Natural killer cell (primary cell): ENCODE measurements at regions not wholly inside any gene's neighbourhood (a gene's known extent, or its start where the extent isn't known, plus 50 kb on each side); places are given as distances from the start of the nearest gene placed in this dataset.

ENCODE experiments used
- ATAC-seq, 3 donors: fragments of 150-1000 bp in 2 of 3; fragments of 200-7000 bp in 1 of 3; cut with Tn5 transposase; 1 replicate in 1 of 3; 2 replicates in 2 of 3; pipeline ENCODE4 v1.10.0; 2021; ENCODE audit warnings: mild to moderate bottlenecking in 2 of 3, moderate library complexity in 2 of 3
- DNase-seq, 2 donors: peaks; one replicate each; pipeline versions ENCODE4 v3.0.0 to v3.0.0-alpha.2; 2013 to 2021; ENCODE audit warnings: mixed read lengths in 1 of 2
- H3K27ac ChIP-seq: one replicate; pipeline ENCODE4 v1.5.1; 2013; ENCODE audit warnings: mild to moderate bottlenecking, low read length
- H3K27me3 ChIP-seq: one replicate; pipeline ENCODE4 v1.6.1; 2013; ENCODE audit warnings: low read length; ENCODE audit not compliant: control insufficient read depth, insufficient read depth
- H3K36me3 ChIP-seq: one replicate; pipeline ENCODE4 v1.6.1; 2013; ENCODE audit warnings: low read length; ENCODE audit not compliant: control insufficient read depth, insufficient read depth
- H3K4me1 ChIP-seq: one replicate; pipeline ENCODE4 v1.6.1; 2013; ENCODE audit warnings: low read length; ENCODE audit not compliant: control insufficient read depth, insufficient read depth
- H3K4me3 ChIP-seq: one replicate; pipeline ENCODE4 v1.5.1; 2013; ENCODE audit warnings: low read length
- H3K9me3 ChIP-seq: one replicate; pipeline ENCODE4 v1.6.1; 2013; ENCODE audit warnings: low read length; ENCODE audit not compliant: control insufficient read depth, insufficient read depth
- H3K27ac Mint-ChIP-seq, 2 donors: one replicate each; pipeline ENCODE4 v1.8.0; 2022; ENCODE audit warnings: mild to moderate bottlenecking in 2 of 2, mixed read lengths in 2 of 2, moderate library complexity in 1 of 2
- H3K27me3 Mint-ChIP-seq, 2 donors: one replicate each; pipeline ENCODE4 v1.8.0; 2022; ENCODE audit warnings: low read depth in 2 of 2, mixed read lengths in 2 of 2
- H3K36me3 Mint-ChIP-seq: one replicate; pipeline ENCODE4 v1.8.0; 2022; ENCODE audit warnings: mixed read lengths
- H3K4me1 Mint-ChIP-seq, 2 donors: one replicate each; pipeline ENCODE4 v1.8.0; 2022; ENCODE audit warnings: mixed read lengths in 2 of 2
- H3K4me3 Mint-ChIP-seq: one replicate; pipeline ENCODE4 v1.8.0; 2022; ENCODE audit warnings: mild to moderate bottlenecking, moderate library complexity, mixed read lengths
- H3K9me3 Mint-ChIP-seq, 2 donors: one replicate each; pipeline ENCODE4 v1.8.0; 2022; ENCODE audit warnings: mixed read lengths in 2 of 2
- CTCF ChIP-seq: fragments of 200-600 bp; IDR thresholded peaks from one replicate; pipeline ENCODE4 v1.8.0; 2022; ENCODE audit warnings: antibody characterized with exemption
- WGBS: methylation state at CpG from one replicate; pipeline ENCODE4 v1.1.7; 2013; ENCODE audit warnings: missing lambda C conversion rate; ENCODE audit not compliant: insufficient coverage; 5-methylcytosine and 5-hydroxymethylcytosine counted together
- intact Hi-C: fragments of 100-400 bp; cut with micrococcal nuclease; formaldehyde crosslinking; loops from one replicate; pipeline ENCODE4 v1.14.2; 2022

GRCh38 chr4:151979819-151980218 is 219.0 kb upstream of the GATB start:
- no peaks in the 10 kb centered on the region for H3K4me1 Mint-ChIP-seq
- no peak for TF ChIP-seq CTCF
- ATAC-seq: no peak
- Histone ChIP-seq H3K27me3 (no peaks in the 10 kb centered on the region), H3K4me1 (no peaks in the 10 kb centered on the region), H3K4me3 (no peak overlapping the region), H3K36me3 (no peaks in the 10 kb centered on the region), H3K9me3 (peaks cover 28% of the 10 kb centered on the region), H3K27ac (no peak overlapping the region)
- DNase-seq: no peak
- H3K9me3 Mint-ChIP-seq: peaks cover 7 to 12% of the 10 kb centered on the region in 2 donors
- 89% methylated on average over 3 of the region's 4 CpGs for WGBS
- peaks cover 23% of the 10 kb centered on the region for H3K36me3 Mint-ChIP-seq
- intact Hi-C loops: no loop called here
- H3K27me3 Mint-ChIP-seq: peaks cover 5 to 6% of the 10 kb centered on the region in 2 donors
- H3K4me3 Mint-ChIP-seq: no peak overlapping the region
- H3K27ac Mint-ChIP-seq: no peak overlapping the region

- Mint-ChIP-seq H3K4me1 (no peaks in the 10 kb centered on the region), H3K36me3 (no peaks in the 10 kb centered on the region), H3K27ac (no peak overlapping the region), H3K27me3 (peaks cover 6 to 28% of the 10 kb centered on the region in 2 donors), H3K9me3 (no peaks in the 10 kb centered on the region), H3K4me3 (no peak overlapping the region)
- H3K27me3 ChIP-seq: no peaks in the 10 kb centered on the region
- no peak for TF ChIP-seq CTCF
- H3K9me3 ChIP-seq: no peaks in the 10 kb centered on the region
- ATAC-seq (no peak), DNase-seq (no peak)
- WGBS: 87% methylated on average over 6 of the region's 6 CpGs
- H3K27ac ChIP-seq: no peak overlapping the region
- H3K4me1 ChIP-seq: no peaks in the 10 kb centered on the region
- H3K36me3 ChIP-seq: no peaks in the 10 kb centered on the region
- no peak overlapping the region for H3K4me3 ChIP-seq
- intact Hi-C loops: no loop called here
Measured at GRCh38 chr4:151968643-151969042, 207.8 kb upstream of the GATB start.

DNA sequence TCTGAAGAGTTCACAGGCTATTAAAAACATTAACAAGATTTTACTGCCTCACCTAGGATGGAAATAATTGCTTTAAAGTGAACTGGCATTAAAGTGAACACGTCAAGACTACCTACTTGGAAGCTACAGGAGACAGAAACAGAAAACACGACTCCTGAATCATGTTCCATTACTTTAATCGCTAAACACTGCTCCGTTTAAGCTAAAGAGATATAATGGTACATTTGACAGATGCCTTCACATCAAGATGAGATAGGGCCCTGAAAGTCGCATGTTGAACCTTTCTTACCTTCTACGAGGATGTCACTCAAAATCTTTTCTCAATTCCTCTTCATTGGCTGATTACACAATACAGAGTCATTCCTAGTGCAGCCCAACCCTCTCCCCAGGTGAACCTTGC is 206.3 kb upstream of the GATB start:
- WGBS: 90% methylated on average over 6 of the region's 6 CpGs
- no peak for DNase-seq
- Mint-ChIP-seq H3K9me3 (no peaks in the 10 kb centered on the region), H3K36me3 (no peaks in the 10 kb centered on the region), H3K27ac (no peak overlapping the region), H3K4me1 (no peaks in the 10 kb centered on the region), H3K27me3 (peaks cover 14 to 26% of the 10 kb centered on the region in 2 donors), H3K4me3 (no peak overlapping the region)
- Histone ChIP-seq H3K4me1 (no peaks in the 10 kb centered on the region), H3K36me3 (no peaks in the 10 kb centered on the region), H3K27ac (no peak overlapping the region), H3K9me3 (no peaks in the 10 kb centered on the region), H3K4me3 (no peak overlapping the region), H3K27me3 (no peaks in the 10 kb centered on the region)
- no peak for ATAC-seq
- TF ChIP-seq CTCF: no peak
- intact Hi-C loops: no loop called here

GRCh38 chr4:151962138-151962823 is 201.5 kb upstream of the GATB start:
- Mint-ChIP-seq H3K4me3 (no peak overlapping the region), H3K9me3 (no peaks in the 10 kb centered on the region), H3K36me3 (no peaks in the 10 kb centered on the region), H3K4me1 (no peaks in the 10 kb centered on the region), H3K27ac (no peak overlapping the region), H3K27me3 (peaks cover 20 to 26% of the 10 kb centered on the region in 2 donors)
- TF ChIP-seq CTCF: no peak
- no peak for DNase-seq
- ATAC-seq: no peak
- 41% methylated on average over 1 of the region's 4 CpGs for WGBS
- intact Hi-C loops: no loop called here
- Histone ChIP-seq H3K4me1 (no peaks in the 10 kb centered on the region), H3K9me3 (no peaks in the 10 kb centered on the region), H3K27ac (no peak overlapping the region), H3K36me3 (no peaks in the 10 kb centered on the region), H3K27me3 (no peaks in the 10 kb centered on the region), H3K4me3 (no peak overlapping the region)
